ENCODE measurements at regions not wholly inside any gene's neighbourhood (a gene's known extent, or its start where the extent isn't known, plus 50 kb on each side); places are given as distances from the start of the nearest gene placed in this dataset.
A peak's percentile ranks its signal among the peaks of the same experiment; 100 is the strongest.

DNA sequence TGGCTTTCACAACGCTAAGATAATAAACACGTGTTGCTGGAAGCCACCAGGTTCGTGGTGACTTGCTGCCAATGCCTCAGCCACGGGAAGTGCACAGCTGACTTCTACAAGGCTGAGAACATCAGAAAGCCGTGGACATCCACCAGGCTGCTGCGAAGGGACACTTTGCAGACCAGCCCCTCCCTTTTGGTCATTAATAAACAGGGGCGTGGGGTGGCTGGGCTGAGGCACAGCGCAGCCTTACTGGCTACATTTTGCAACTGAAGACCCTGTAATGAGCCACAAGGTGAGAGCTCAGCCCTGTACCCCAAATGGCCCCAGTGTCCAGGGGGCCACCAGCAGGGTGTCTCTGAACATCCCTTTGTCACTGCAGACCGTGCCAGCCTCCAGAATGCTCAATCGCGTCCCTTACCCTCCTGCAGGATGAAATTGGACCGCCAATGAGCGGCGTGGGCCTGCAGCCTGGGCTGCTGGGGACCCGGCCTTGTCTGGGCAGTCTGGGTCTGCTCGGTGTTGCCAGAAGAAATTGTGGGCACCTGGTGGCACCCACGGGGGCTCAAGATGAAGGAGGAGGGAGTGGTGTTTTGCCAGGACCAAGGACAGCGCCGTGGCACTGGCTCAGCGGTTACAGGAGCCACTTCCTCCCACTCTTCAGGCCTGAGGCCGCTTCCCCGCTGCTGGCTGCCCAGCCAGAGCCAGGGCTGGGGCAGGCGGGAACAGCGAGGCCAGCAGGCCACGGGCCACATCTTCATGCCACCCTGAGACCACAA lies 181.9 kb downstream of the CTTN start:
- DNase-seq (ENCODE audit: low read depth, low spot score): peak; percentile 1
- no peak overlapping the region for H3K4me3 ChIP-seq (ENCODE audit: low read length)

DNA sequence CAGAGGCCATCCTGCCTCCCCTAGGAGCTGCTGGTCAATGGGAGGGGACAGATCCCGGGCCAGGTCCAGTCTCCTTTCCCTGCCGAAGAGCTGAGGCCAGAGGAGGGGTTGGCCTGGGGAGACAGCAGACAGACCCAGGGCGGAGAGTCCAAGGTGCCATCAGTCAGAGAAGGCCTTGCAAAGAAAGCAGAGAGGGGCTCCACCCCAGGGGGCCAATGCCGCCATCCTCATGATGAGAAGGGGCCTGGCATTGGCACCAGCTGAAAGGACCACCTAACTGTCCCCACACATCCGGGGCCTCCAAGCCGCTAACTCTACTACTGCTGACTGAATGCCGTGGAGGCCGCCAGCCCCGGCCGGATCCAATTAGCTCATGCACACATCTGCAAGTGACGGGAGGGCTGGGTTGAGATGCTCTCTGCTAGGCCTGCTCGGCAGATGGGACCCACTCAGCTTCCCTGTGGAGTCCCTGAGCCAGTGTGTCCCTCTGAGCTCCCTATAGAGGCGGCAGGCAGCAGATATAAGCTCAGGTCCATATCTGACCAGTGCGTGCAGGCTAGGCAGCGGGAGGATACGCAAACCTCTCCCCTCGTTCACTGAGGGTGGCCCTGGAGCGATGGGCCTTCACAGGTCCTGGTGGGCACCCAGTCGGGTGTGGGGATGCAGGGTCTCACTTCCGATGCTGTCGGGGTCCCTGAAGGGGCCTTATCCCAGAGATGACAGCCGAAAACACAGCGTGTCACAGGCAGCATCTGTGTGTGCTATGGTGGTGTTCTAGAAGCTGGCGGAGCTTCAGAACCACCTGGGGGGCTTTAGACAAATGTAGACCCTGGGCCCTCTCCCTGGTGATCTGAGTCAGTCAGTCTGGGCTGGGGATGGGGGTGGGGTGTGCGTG lies 183.9 kb downstream of the CTTN start:
- H3K4me3 ChIP-seq (ENCODE audit: low read length): no peak overlapping the region
- no peak for DNase-seq (ENCODE audit: low read depth, low spot score)

DNA sequence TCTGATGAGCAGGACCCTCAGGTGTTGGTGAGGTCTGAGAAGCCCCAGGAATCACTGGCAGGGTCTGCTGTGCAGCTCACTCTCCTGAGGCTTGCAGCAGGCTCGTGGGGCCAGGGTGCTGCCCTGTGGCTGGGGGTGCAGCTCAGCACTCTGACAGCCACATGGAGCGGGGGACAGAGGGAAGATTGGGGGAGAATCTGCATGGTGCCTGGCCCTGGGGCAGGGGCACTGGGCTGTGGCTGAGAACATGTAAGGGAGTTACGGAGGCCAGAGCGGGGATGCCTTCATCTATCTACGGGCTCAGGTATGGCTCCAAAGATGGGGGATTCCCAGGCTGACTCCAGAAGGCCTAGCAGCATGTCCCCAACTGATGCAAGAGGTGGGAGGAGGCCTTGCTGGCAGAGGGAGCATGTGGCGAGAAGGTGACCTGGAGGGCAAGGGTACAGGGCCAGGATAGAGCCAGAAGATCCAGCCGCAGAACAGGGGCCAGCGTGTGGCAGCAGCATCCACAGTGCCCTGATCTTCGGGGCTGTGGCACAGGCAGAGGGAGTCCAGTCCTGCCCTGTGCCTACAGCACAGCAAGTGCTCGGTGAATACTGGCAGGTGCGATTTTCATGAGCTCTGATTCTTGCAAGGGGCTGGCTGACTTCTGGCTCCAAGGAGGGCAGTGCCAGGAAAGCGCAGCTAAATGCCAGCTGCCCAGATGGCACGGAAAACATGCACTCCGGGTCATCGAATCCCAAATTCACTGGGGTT lies 184.7 kb downstream of the CTTN start:
- H3K4me3 ChIP-seq (ENCODE audit: low read length): no peak overlapping the region
- DNase-seq (ENCODE audit: low read depth, low spot score): no peak

DNA sequence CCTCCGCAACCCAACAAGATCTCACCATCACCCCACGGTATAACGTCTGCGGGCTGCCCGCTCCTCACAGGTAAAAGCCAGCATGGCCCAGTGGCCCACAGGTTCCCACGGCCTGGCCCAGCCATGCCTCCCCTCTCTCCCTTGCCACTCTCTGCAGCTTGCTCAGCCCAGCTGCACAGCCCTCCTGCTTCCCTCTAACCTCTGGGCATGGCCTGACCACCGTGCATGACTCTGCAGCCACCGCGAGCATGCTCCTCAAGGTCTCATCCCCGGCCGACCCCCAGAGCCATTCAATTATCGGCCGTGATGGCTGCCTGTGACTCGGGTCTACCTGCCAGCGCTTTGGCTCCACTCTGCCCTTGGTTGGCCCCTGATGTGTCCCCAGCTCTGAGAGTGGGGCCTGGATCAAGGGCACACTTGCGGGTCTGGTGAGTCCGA lies 185.5 kb downstream of the CTTN start:
- DNase-seq (ENCODE audit: low read depth, low spot score): no peak
- no peak overlapping the region for H3K4me3 ChIP-seq (ENCODE audit: low read length)

DNA sequence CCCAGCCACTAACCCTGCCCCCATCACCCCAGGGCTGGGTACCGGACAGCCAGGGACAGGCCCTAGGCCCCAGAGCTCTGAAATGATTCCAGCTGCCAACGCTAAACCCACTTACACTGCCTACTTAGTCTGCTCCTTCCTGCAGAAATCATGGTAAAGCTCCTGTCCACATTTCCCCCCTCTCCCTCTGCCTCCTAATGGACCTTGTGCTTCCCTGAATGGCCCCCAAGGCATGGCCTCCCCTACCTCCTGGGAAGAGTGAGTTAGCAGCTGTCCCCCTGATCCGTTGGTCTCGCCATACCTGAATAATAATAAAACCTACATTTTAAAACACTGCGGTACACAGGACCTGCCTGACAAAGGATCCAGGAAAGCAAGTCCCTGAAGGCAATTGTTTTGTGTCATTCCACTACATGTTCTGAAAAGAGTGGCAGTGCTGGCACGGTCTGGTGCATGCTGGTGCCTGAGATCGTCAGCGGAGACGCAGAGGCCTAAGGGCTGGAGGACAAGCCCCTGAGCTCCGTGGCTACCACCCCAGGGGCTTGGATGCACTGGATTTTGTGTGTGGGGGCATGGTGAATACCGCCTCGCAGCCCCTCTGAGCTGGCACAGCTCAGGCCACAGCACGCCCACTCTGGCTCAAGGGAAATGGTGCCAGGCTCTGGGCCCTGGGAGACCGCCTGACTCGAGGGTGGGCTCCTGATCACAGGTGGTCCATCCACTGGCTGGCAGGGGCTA lies 186.3 kb downstream of the CTTN start:
- DNase-seq (ENCODE audit: low read depth, low spot score): no peak
- H3K4me3 ChIP-seq (ENCODE audit: low read length): no peak overlapping the region

DNA sequence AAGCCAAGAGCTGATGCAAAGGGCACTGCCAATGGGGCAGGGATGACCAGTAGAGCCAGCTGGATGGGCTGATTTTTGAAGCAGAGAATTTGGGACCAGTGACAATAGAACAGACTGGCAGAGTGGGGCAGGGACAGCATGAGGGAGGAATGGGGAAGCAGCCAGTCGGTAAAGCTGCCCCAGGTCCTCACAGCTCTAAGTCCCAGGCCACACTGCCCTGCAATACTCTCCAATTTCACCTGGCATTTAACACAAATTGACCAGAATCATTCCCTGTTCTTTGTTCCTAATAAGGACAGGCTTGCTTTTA lies 186.9 kb downstream of the CTTN start:
- no peak for DNase-seq (ENCODE audit: low read depth, low spot score)
- no peak overlapping the region for H3K4me3 ChIP-seq (ENCODE audit: low read length)

DNA sequence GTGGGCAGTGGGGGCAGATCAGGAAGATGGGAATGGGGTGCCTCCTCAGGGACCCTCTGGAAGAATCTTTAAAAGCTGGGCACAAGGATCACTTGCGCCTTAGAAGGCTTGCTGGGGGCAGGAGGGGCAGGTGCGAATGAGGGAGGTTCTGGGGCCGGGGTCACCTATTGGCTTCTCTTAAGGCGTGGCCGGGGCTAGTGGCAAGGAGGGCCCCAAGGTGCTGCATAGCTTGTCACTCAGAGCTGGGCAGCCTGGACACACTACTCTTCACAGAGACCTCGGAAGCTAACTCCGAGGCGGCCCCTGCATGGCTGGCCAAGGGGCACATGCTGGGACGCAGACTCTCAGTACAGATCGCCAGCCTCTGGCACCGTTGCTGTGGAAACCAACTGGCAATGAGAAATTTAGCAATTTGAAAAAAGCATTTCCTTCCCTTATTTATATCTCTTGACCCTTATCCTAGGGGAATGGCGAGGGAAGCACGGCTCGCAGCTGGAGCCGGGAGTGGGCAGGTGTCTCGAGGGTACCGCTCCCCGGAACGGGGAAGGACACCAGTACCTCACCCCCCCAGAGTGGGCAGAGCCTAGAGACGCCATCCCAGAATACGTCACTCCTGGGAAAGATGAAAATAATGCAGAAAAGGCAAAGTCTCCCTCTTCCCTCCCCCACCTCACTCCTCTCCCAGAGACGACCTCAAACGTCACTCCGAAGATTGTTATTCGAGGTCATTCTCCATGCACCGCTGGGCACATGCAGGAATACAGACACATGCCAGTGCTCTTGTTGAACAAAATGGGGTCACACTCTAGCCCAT lies 188.1 kb downstream of the CTTN start:
- DNase-seq (ENCODE audit: low read depth, low spot score): no peak
- no peak overlapping the region for H3K4me3 ChIP-seq (ENCODE audit: low read length)

DNA sequence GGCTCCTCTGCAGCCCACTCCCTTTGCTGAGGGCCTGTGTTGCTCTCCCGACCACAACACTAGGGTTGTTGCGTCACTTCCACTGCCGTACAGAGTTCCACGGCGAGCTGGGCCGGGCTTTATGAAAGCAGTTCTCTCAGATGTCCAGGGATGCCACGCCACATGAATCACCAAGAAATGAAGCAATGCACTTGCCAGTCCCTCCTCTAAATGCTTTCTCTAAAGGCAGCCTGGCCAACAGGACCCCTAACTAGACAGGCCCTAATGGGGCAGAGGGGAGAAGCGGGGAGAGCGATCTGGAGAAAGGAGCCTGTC lies 188.7 kb downstream of the CTTN start:
- DNase-seq (ENCODE audit: low read depth, low spot score): no peak
- no peak overlapping the region for H3K4me3 ChIP-seq (ENCODE audit: low read length)

DNA sequence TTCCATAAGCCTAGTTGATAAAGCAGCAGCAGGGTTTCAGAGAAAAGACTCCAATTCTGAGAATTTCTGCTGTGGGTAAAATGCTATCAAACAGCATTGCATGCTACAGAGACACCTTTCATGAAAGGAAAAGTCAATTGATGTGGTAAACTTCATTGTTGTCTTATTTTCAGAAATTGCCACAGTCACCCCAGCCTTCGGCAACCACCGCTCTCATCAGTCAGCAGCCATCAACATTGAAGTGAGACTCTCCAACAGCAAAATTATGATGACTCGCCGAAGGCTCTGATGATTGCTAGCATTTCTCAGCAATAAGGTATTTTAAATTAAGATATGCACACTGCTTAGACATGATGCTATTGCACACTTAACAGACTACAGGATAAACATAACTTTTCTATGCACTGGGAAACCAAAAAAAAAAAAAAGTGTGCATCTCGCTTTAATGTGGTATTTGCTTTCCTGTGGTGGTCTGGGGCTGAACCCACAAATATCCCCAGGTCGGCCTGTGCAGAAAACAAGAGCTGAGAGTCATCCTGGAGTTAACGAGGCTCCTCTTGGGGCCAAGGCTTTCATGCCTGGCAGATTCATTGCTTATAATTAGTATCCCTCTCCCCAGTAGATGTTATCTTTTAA lies 192.1 kb downstream of the CTTN start:
- peak; percentile 56 for DNase-seq (ENCODE audit: low read depth, low spot score)
- no peak overlapping the region for H3K4me3 ChIP-seq (ENCODE audit: low read length)

DNA sequence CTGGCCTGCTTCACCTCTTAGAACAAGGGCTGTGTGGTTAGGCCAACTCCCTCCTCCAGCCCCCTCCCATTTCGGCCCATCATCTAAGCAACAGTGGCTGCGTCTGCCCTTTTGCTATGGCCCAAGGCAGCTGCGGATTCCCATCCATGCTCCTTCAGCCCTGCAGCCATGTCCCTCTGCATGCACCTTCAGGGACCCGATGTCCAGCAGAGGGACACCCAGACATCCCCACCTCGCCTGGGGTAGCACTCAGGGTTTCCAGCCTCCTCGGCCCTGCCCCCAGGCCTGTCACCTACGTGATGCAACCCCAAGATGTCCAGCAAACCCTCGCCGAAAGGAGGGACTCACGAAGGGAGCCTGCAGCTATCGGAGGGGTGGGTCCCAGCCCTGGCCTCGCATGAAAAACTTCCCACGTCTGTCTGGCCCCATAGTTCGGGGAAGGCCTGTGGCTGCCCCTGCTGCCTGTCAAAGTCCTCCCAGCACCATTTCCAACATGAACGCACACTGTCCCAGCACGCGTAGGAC lies 194.4 kb downstream of the CTTN start:
- no peak for DNase-seq (ENCODE audit: low read depth, low spot score)
- H3K4me3 ChIP-seq (ENCODE audit: low read length): no peak overlapping the region

DNA sequence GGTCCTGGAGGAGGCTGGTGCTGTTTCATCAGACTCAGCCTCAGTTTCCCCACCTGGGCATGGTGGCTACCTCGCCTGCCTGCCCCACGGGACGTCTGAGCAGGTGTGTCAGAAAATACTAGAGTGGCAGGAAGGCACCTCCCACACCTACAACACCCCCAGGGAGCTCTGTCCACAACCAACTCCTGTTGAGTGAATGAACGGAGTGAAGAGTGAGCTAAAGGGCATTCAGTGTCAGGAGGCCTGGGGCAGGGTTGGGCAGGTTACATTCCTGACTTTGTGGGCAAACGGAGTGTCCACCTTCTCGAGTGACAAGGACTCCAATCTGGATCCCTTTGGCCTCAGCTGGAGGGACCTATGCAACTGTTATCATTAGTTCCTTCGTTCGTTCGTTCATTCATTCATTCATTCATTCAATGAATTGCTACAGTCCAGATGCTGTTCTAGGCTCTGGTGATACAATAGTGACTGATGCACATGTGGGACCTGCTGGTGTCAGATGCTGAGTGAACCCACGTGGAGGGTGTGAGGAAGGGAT lies 195.2 kb downstream of the CTTN start:
- no peak for DNase-seq (ENCODE audit: low read depth, low spot score)
- H3K4me3 ChIP-seq (ENCODE audit: low read length): no peak overlapping the region

DNA sequence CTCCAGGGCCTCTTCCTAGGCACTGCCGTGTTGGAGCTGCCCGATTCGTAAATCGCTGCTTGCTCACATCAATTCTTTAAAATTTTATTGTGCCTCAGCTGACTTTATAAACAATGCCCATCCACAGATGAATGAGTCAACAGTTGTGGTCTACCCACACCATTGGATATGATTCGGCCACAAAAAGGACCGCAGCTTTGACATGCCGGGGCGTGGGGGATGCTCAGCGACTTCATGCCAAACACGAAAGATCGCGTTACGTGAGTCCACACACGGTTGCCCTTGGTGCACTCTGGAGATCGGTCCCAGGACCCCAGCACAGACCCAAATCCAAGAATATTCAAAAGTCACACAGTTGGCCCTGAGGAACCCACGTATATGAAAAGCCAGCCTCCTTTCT lies 195.7 kb downstream of the CTTN start:
- no peak for DNase-seq (ENCODE audit: low read depth, low spot score)
- H3K4me3 ChIP-seq (ENCODE audit: low read length): no peak overlapping the region

DNA sequence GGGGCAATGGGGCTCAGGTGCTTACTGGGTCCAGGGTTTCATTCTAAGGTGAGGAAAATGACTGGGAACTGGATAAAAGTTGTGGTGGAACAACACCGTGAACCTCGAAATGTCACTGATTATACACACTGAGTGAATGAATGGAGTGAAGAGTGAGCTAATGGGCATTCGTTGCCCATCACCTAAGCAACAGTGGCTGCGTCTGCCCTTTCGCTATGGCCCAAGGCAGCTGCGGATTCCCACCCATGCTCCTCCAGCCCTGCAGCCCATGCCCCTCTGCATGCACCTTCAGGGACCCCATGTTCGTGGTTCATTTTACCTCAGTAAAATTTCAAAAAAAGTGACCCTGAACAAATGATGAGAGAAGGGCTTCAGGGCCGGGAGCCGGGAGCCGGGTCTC lies 196.3 kb downstream of the CTTN start:
- no peak for DNase-seq (ENCODE audit: low read depth, low spot score)
- no peak overlapping the region for H3K4me3 ChIP-seq (ENCODE audit: low read length)

DNA sequence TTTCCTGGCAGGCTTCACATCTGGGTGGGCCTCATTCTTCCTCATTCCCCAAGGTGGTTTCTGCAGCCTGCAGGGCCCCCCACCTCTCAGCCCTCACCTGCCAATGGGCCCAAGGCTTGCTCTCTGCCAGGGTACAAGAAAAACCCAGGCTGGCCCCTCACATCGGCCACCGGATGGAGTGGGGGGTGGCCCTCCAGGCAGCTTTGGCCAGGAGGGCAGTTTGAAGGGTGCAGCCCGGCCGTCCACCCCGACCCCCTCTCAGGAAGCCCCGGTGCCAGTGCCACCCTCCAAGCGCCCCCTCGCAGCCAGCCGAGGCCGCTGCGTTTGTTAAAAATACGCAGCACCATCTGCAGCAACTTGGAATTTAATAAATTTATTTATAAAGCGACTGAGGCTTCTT lies 196.7 kb downstream of the CTTN start:
- no peak overlapping the region for H3K4me3 ChIP-seq (ENCODE audit: low read length)
- no peak for DNase-seq (ENCODE audit: low read depth, low spot score)

DNA sequence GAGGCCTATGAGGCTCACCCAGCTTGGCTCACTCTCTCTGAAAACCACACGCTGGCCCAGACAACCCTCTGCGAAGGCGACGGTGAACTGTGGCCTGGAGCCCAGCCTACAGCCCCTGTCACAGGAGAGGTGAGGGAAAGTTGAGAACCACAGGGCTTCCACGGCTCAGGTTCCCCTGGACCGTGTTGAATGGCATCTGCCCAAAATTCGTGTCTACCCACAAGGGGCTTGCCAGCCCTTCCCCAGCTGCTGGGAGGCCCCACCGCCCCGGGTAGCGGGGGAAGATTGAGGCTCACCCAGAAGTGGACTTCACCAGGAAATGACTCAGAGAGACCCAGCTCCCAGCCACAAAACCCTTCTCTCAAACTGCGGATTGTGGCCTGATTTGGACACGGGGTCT lies 197.1 kb downstream of the CTTN start:
- DNase-seq (ENCODE audit: low read depth, low spot score): no peak
- no peak overlapping the region for H3K4me3 ChIP-seq (ENCODE audit: low read length)

DNA sequence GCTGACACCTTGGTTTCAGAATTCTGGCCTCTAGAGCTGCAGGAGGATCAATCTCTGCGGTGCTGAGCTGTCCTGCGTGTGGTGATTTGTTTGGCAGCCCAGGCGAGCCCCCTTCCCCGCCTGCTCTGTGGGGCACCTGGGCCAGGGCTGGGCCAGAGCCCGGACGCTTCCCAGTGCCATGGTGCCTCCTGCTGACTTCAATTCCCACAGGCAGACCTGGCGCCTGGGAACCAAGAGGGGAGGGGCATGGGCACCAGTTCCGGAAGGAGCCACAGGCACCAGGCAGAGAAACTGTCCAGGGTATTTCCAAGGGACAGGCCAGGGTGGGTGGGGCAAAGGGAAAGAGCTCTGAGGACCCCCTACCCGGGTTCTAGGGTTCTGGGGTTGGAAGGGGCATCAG lies 197.8 kb downstream of the CTTN start:
- no peak for DNase-seq (ENCODE audit: low read depth, low spot score)
- H3K4me3 ChIP-seq (ENCODE audit: low read length): no peak overlapping the region

DNA sequence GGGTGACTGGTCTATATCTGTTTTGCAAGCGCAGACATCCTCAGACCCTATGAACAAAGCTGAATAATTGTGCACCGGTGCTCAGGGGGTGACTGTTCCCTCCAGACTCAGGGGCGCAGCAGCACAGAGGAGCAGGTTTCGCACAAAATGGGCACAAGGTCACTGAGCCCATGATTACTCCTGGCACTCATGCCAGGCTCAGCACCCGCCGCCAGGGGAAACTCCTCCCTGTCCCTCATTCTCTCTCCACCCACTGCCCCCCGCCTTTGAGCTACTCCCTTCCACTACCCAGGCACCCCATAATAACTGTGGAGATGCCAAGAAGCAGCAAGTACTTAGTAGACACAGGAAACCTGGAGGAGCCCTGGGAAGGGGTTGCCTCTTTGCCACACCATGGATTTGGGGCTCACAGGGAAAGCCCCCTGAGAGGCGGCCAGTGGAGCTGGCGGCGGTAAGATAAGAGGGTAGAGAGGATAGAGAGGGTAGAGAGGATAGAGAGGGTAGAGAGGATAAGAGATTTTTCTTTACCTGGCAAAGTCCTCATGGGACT lies 198.8 kb downstream of the CTTN start:
- DNase-seq (ENCODE audit: low read depth, low spot score): no peak
- H3K4me3 ChIP-seq (ENCODE audit: low read length): no peak overlapping the region

Data from Jurkat, Clone E6-1 (cell line).